IPS-NIHi7 (cell line): ENCODE measurements at regions not wholly inside any gene's neighbourhood (a gene's known extent, or its start where the extent isn't known, plus 50 kb on each side); places are given as distances from the start of the nearest gene placed in this dataset.

Experiments
- DNase-seq: peaks from one replicate; pipeline ENCODE4 v3.0.0; 2012; ENCODE audit warnings: mixed read lengths; ENCODE audit errors: extremely low spot score

DNA sequence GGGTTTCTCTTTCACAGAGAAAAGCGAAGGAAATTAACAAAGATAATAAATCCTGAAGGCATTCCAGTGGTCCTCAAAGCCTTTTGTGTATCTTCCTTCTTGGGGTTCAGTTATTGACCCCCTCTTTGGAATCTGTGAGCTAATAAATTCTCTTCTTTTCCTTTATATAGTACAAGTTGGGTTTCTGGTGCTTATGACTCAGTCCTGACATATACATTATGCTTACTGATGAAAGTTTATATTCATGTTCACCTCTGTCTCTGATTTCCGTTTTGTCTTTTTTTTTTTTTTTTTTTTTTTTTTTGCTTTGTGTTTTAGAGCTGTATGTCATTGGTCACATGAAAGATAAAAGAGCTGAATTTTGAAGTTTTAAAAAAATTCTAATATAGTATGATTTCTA lies 230.7 kb upstream of the RBMS3 start:
- DNase-seq, result no peak

- peak; percentile 8 for DNase-seq
These were observed 223.5 kb upstream of the RBMS3 start for GRCh38 chr3:29057326-29057725.

- DNase-seq, result no peak
These were observed 216.8 kb upstream of the RBMS3 start for GRCh38 chr3:29064085-29064484.

DNA sequence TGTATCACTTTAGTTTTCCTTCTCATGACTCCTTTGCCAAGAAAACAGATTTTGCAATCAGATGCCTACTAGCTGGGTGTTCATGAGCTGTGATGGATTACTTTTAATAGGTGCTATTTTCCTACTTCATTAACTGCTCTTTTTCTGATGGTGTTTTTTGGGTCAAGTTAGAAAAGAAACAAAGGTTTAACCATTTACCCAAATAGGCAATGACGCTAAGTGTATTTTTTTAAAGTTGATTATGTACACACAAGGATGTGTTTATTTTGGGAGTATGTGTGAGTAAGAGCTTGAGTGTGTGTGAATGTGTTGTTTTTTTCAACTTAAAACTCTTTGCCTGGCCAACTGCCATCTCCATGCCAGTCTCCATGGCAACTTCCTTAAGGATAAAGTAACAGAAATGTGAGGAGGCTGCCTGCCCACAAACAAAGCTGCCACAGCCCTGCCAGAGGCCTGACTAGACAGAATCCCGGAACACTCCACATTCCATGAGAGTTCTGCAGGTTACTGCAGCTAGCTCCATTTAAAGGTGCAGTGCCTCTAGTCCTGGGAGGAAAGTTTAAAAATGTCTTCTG lies 215.6 kb upstream of the RBMS3 start:
- peak; percentile 32 for DNase-seq

DNA sequence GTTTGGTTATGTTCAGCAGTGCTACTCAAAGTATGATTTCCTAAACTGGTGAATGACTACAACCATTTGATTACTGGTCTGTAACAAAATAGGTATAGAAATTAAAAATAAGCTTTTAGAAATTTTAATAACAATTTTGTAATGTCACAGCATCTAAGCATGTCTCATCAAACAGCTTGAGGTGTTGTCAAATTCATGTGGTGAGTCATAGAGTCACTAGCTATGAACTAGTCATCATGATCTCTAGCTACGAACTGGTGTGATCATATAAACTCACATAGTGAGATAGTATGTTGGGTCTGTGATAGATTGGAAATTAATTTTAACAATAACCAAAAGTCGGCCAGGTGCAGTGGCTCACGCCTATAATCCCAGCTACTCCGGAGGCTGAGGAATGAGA lies 213.9 kb upstream of the RBMS3 start:
- DNase-seq, result no peak

- DNase-seq, result no peak
These were observed 209.8 kb upstream of the RBMS3 start for GRCh38 chr3:29070959-29071634.

GRCh38 chr3:29072611-29073010 lies 208.3 kb upstream of the RBMS3 start:
- no peak for DNase-seq

DNA sequence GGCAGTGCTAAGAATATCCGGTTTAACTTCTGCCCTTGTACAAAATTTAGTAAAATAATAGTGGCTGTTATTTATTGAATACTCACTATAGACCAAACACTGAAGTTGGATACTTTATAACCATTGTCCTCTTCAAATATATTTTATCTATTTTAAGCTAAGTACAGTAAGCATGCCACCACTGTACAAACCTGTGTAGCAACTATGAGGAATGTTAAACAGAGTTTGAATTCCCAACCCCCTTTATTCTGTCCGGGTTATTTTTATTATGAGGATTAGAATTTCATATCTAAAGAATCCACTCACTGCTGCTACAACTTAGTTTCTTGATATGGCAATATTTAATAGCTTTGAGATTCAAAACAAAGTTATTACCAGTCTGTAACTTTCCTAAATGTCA lies 203.5 kb upstream of the RBMS3 start:
- no peak for DNase-seq

DNA sequence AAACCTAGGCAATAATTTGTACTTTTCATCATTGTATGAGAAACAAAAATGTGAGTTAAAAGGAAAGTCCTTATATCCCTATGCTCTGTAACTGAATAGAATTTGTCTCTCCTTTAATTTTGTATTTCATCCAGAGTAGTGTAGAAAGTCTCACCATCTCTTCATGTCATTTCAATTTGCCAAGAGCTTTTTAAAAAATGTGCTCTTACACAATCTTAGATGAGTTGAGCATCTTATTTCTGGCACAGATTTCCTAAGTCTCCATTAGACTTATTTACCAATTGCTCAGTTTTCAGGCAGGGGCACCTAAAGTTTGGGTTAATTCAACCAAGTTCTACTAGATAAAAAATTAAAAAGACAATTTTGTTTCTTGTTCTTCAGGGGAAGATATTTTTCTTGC lies 201.5 kb upstream of the RBMS3 start:
- DNase-seq, result no peak

- no peak for DNase-seq
These were observed 199.9 kb upstream of the RBMS3 start for GRCh38 chr3:29080967-29081366.

- no peak for DNase-seq
These were observed 197.8 kb upstream of the RBMS3 start for GRCh38 chr3:29083081-29083480.

GRCh38 chr3:29083676-29084075 lies 197.2 kb upstream of the RBMS3 start:
- no peak for DNase-seq

DNA sequence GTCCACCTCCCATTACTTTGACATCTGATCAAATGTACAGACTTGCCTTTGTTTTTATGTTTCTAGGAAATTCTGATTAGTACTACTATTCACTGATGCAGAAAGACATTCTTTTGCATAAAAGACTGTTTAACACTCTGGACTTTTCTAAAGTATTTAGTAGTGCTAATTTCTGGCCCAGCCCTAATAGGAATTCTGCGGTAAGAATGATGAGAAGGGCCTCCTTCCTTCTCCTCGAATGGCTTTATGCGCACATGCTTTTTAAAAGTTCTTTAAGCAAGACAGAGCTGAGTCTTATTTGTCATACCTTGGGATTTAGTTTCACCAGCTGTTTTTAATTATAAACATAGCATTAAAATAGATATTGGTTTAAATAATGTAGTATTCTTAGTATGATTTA lies 192.3 kb upstream of the RBMS3 start:
- DNase-seq, result no peak

DNA sequence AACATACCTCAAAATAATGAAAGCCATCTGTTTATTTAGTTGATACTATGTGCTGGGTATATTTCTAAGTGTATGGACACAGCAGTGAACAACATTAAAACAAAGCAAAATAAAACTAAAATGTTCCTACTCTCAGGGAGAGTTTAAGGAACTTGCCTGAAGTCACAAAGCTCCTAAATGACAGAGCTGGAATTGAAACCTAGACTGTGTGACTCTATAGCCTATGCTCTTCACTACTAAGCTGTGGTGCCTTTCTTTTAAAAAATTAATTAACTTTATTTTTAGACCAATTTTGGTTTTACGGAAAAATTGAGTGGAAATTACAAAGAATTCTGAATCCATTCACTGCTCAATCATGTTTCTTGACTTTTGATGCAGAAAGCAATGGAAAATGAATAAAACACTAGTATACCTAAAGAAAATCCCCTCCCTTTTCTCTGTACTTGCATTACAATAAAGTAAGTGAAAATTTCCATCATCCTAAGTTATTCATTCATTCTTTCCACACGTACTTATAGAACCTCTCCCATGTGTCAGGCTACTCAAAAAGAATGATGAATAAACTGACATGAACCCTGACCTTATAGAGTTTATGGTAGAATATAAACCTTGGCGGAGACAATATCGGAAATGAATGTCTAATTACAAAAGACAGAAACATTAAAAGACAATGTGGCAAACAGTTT lies 189.8 kb upstream of the RBMS3 start:
- no peak for DNase-seq

DNA sequence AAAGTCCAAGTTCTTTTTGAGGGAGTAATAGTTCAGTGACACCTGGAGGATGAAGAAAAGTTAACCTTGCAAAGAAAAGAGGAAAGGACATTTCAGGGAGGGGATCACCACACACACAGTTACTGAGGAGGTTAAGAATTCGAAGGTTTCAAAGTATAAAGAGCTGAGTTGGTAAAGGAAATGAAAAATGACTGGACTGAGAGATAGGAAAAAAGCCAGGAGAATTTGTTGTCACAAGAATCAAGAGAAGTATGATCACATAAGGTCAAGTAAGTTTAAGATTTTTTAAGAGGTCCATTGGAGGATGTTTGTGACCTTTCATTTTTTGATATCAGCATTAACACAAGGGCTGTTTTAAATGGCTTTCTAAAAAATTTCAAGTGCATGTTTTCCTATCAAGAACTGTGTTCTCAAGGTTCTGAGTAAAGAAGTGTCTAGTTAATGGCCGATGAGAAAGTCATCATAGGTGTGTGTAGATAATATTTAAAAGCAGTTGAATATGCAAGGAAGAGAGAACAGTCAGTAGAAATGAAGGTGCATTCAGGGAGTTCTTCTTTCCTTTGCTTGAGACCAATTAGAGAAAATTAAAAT lies 189.2 kb upstream of the RBMS3 start:
- DNase-seq, result no peak

DNA sequence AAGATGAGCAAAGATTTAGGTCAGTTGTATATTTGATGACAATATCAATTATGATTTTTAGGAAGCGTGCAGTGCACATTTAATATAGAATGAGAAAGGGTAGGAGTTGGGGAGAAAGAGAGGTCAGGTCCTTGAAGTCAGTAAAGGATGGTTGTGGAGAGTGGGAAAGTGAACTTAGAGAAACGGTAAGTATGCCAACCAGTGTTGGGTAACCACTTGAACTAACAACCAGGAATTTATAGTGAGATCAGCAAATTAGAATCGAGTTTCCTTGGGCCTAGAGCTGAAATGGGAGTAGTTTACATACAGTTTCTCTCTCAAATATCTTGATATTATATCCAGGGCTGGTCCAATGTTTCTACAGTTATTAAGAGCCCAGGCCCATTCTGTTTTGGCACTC lies 188.5 kb upstream of the RBMS3 start:
- DNase-seq, result no peak

GRCh38 chr3:29099296-29099695 lies 181.6 kb upstream of the RBMS3 start:
- DNase-seq, result no peak

DNA sequence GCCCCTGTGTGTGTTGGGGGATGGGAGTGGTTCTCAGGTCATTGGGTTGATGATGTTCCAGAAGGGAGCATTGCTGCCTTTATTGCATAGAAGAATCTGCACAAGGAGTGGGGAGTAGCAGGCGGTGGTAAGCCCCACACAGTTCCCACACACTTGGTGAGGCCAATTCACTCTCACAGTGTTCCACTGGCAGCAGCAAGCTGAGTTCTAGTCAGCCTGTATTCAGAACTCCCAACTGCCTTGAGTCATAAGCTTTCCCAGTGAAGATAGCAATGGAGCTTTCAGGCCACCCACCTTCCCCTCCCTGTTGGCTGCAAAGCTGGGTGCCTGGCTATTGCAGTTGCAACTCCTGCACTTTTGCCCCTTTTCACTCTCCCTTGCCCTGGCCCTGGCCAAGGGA lies 181.1 kb upstream of the RBMS3 start:
- DNase-seq, result no peak

DNA sequence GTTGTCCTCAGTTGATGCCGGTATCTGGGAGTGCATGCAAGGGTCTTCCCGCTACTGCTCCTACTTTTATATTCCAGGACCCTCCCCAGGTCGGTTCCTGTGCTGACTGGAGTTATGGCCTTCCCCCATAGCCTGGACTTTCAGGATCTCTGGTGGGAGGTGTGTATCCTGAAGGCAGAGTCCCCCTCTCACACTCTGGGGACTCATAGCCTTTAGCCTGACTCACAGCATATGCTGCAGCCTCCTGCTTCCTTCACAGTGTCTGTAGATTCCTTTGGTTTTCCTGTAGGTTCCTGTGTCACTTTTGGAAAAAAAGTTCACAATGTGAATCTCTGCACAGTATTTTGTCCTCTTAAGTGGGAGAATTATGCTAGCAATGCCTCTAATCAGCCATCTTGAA lies 180.6 kb upstream of the RBMS3 start:
- DNase-seq, result no peak

DNA sequence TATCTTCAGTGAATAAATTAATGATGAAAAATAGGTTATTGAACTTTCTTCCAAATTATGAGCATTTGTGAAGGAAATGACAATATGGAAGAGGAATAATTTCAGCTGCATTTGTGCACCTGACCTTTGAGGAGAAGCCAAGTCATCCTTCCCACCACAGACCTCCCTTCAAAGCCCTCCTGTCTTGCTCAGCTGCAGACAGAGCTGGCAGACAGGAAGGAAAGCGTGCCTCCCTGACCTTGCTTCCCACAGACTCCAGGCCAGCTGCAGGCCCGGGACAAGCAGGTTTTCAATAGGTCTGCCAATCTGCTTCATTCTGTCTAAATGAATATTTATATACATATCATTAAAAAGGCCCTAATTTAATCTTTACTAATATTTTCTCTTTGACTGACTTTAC lies 152.9 kb upstream of the RBMS3 start:
- peak; percentile 17 for DNase-seq

DNA sequence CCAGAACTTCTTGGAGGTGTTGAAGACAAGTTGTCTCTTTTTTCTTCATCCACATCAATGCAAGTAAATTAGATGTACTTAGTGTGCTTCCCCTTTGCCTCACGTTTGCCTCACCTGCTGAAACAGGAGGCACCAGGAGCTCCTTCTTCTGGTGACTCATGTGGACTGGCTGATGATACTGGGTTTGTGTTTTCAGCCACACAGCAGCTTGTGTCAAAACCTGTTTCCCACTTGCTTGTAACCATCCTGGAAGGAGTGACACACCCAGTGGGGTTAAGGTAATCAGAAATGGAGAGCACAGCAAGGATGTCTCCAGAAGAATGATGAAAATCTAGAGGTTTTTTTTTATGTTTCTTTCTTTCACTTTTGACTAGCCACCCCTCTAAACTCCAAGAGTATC lies 143.3 kb upstream of the RBMS3 start:
- DNase-seq, result no peak

DNA sequence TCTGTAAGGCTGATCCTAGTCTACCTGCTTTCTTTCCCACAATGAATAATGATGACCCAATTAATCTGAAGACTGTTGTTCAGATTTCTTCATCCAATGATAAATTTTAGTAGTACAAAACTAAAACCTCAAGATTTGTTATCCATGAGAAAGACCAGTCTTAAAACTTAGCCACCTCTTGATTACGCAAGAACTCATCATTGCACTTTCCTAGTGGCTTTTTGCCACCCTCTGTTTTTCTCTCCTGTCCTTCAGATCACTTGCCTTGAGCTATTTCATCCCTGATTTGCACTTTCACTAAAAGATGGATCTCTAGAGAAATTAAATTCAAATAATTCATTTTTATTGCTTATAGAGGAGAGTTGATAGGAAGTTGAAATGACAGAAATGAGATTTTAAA lies 142.7 kb upstream of the RBMS3 start:
- no peak for DNase-seq

DNA sequence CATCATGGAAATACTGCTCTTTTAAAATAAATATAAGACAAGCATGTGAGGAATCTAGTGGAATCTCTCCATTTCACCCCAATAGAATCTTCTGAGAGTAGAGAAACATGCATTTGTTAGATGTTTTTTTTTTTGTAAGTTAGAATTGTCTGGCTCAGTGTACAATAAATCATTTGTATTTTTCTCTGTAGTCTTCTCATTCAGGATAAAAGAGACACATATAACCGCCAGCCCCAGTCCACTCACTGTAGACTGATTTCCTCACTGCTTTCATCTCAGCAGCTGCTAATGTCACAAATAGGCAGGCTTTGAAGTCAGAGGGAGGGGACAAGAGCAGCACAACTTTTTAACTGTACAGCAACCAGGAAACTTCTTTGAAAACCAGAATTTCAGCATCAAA lies 140.2 kb upstream of the RBMS3 start:
- no peak for DNase-seq
